SU-DHL-6 (cell line): ENCODE measurements at regions not wholly inside any gene's neighbourhood (a gene's known extent, or its start where the extent isn't known, plus 50 kb on each side); places are given as distances from the start of the nearest gene placed in this dataset.

Experiments used
- H2AFZ ChIP-seq: fragments of 200-600 bp; sonication (generic); 2 replicates; pipeline ENCODE4 v1.6.1; 2014; ENCODE audit warnings: low read depth, mild to moderate bottlenecking, moderate library complexity, mixed read lengths, antibody characterized with exemption, low read length; ENCODE audit not compliant: severe bottlenecking
- H3F3A ChIP-seq: fragments of 200-600 bp; shearing (Covaris generic); 2 replicates; pipeline ENCODE4 v1.6.0; 2016; ENCODE audit warnings: antibody characterized with exemption, mild to moderate bottlenecking; ENCODE audit not compliant: insufficient read depth
- H3K27ac ChIP-seq: fragments of 200-600 bp; sonication (generic); 2 replicates; pipeline ENCODE4 v1.5.1; 2016; ENCODE audit warnings: low read depth, mild to moderate bottlenecking, low read length, moderate library complexity, mixed read lengths
- H3K27me3 ChIP-seq: fragments of 200-600 bp; sonication (generic), shearing (Covaris generic); 2 replicates; pipeline ENCODE4 v1.6.0; 2014; ENCODE audit warnings: mild to moderate bottlenecking, low read length
- H3K36me3 ChIP-seq: fragments of 200-600 bp; sonication (generic); 2 replicates; pipeline ENCODE4 v1.6.1; 2014; ENCODE audit warnings: mild to moderate bottlenecking, low read length, mixed read lengths
- H3K4me2 ChIP-seq: fragments of 300-600, 200-600 bp; shearing (Covaris generic), sonication (generic); 2 replicates; pipeline ENCODE4 v1.6.0; 2014; ENCODE audit warnings: low read length, low read depth, mild to moderate bottlenecking; ENCODE audit not compliant: poor library complexity, severe bottlenecking
- H3K4me3 ChIP-seq: fragments of 200-600 bp; sonication (generic); 2 replicates; pipeline ENCODE4 v1.5.1; 2014; ENCODE audit warnings: antibody characterized with exemption, low read length, mild to moderate bottlenecking, mixed read lengths; ENCODE audit not compliant: insufficient read depth, poor library complexity, severe bottlenecking
- H3K79me2 ChIP-seq: fragments of 200-600 bp; sonication (generic); 2 replicates; pipeline ENCODE4 v1.6.1; 2014; ENCODE audit warnings: mild to moderate bottlenecking, low read length, moderate library complexity; ENCODE audit not compliant: insufficient read depth
- H3K9ac ChIP-seq: fragments of 200-600 bp; sonication (generic); 2 replicates; pipeline ENCODE4 v1.7.0; 2014; ENCODE audit warnings: mild to moderate bottlenecking, low read length
- H3K9me2 ChIP-seq: fragments of 200-600 bp; sonication (generic); replicated peaks from 2 replicates; pipeline ENCODE4 v1.6.1; 2014; ENCODE audit warnings: low read length; ENCODE audit not compliant: insufficient read depth
- H3K9me3 ChIP-seq: fragments of 200-600 bp; sonication (generic); 2 replicates; pipeline ENCODE4 v1.6.1; 2014; ENCODE audit warnings: low read length, mixed read lengths; ENCODE audit not compliant: insufficient read depth
- H4K20me1 ChIP-seq: fragments of 200-600 bp; sonication (generic); 2 replicates; pipeline ENCODE4 v1.6.1; 2014; ENCODE audit warnings: low read depth, mild to moderate bottlenecking, antibody characterized with exemption, low read length, moderate library complexity, mixed read lengths
- CTCF ChIP-seq: fragments of 200-600 bp; sonication (generic); IDR thresholded peaks from one replicate; pipeline ENCODE4 v1.5.1; 2017; ENCODE audit warnings: antibody characterized with exemption, mild to moderate bottlenecking, low read length, moderate library complexity; ENCODE audit not compliant: insufficient read depth, poor library complexity, severe bottlenecking
- EZH2phosphoT487 ChIP-seq: fragments of 200-600 bp; sonication (generic), shearing (Covaris generic); conservative IDR thresholded peaks from 2 replicates; pipeline ENCODE4 v1.6.1; 2018; ENCODE audit warnings: mild to moderate bottlenecking, antibody characterized with exemption, low read length, moderate library complexity, mixed read lengths

GRCh38 chr1:98366343-98366742, 295.2 kb upstream of the SNX7 start:
- TF ChIP-seq EZH2phosphoT487 (no peak), CTCF (no peak)
- Histone ChIP-seq H3F3A (no peaks in the 10 kb centered on the region), H3K36me3 (no peaks in the 10 kb centered on the region), H3K4me3 (no peak overlapping the region), H3K9me3 (no peaks in the 10 kb centered on the region), H3K9me2 (no peaks in the 10 kb centered on the region), H3K27me3 (no peaks in the 10 kb centered on the region), H2AFZ (no peak overlapping the region), H3K9ac (no peak overlapping the region), H3K27ac (no peak overlapping the region), H3K4me2 (no peak overlapping the region), H4K20me1 (no peaks in the 10 kb centered on the region), H3K79me2 (no peaks in the 10 kb centered on the region)

- Histone ChIP-seq H3K9me3 (no peaks in the 10 kb centered on the region), H3K79me2 (no peaks in the 10 kb centered on the region), H3K27me3 (no peaks in the 10 kb centered on the region), H3K4me2 (no peak overlapping the region), H3K4me3 (no peak overlapping the region), H3F3A (no peaks in the 10 kb centered on the region), H4K20me1 (no peaks in the 10 kb centered on the region), H3K36me3 (no peaks in the 10 kb centered on the region), H3K9me2 (no peaks in the 10 kb centered on the region), H2AFZ (no peak overlapping the region), H3K27ac (no peak overlapping the region), H3K9ac (no peak overlapping the region)
- TF ChIP-seq EZH2phosphoT487, result no peak
- TF ChIP-seq CTCF, result no peak
These were observed 297.0 kb upstream of the SNX7 start for GRCh38 chr1:98364544-98364943.

GRCh38 chr1:98360864-98361263, 300.7 kb upstream of the SNX7 start:
- Histone ChIP-seq H3K27me3 (no peaks in the 10 kb centered on the region), H3K36me3 (no peaks in the 10 kb centered on the region), H3K4me3 (no peak overlapping the region), H3K27ac (no peak overlapping the region), H3K9me2 (no peaks in the 10 kb centered on the region), H3K79me2 (no peaks in the 10 kb centered on the region), H3F3A (no peaks in the 10 kb centered on the region), H3K9me3 (no peaks in the 10 kb centered on the region), H3K4me2 (no peak overlapping the region), H2AFZ (no peak overlapping the region), H3K9ac (no peak overlapping the region), H4K20me1 (no peaks in the 10 kb centered on the region)
- TF ChIP-seq EZH2phosphoT487 (no peak), CTCF (no peak)
